PFSK-1 (cell line): ENCODE measurements at regions not wholly inside any gene's neighbourhood (a gene's known extent, or its start where the extent isn't known, plus 50 kb on each side); places are given as distances from the start of the nearest gene placed in this dataset.

Source experiments
- FOXP2 ChIP-seq: optimal IDR thresholded peaks from 2 replicates; pipeline ENCODE3; 2011; ENCODE audit warnings: borderline replicate concordance, control low read depth, inconsistent platforms; ENCODE audit not compliant: insufficient read depth; ENCODE audit errors: extremely low read length, extremely low read depth
- POLR2AphosphoS5 ChIP-seq: IDR thresholded peaks from 2 replicates; pipeline ENCODE4 v1.6.1; 2012; ENCODE audit warnings: low read depth, mild to moderate bottlenecking, control low read depth, low read length, moderate library complexity
- TAF1 ChIP-seq: IDR thresholded peaks from 2 replicates; pipeline ENCODE4 v1.6.1; 2012; ENCODE audit warnings: low read length, control low read depth, borderline replicate concordance; ENCODE audit not compliant: insufficient read depth

DNA sequence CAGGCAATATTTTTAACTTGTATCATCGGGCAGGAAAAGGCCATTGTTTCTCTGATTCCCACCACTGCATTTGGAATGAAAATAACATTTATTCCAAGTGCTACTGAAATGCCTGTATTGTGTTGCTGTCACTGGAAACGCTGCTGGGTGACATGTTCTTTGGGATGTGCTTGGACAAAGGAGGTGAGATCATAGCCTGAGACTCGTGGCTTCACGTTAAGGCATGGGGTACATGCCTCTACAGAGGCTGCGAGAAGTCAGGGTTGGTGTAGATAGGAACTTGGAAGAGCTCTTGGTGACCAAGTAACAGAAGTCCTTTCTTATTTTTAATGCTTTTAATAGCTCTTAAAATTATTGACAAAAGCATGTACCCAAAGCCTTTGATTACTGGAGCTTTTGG lies 58.8 kb upstream of the MAF start:
- TF ChIP-seq POLR2AphosphoS5 (no peak), FOXP2 (no peak), TAF1 (no peak)
